H1 (cell line): ENCODE measurements at regions not wholly inside any gene's neighbourhood (a gene's known extent, or its start where the extent isn't known, plus 50 kb on each side); places are given as distances from the start of the nearest gene placed in this dataset.

Source experiments
- CTCF ChIA-PET: fragments of 300-600 bp; sonication (Branson Sonifier 250); formaldehyde crosslinking; loops from one replicate; lab custom pipeline; 2021; ENCODE audit not compliant: partially characterized antibody; lab: Charles Lee
- POLR2A ChIA-PET: fragments of 300-600 bp; sonication (Branson Sonifier 250); formaldehyde crosslinking; loops from one replicate; lab custom pipeline; 2021; ENCODE audit warnings: inconsistent platforms; ENCODE audit not compliant: partially characterized antibody; lab: Charles Lee
- DNase-seq, 2 experiments: peaks; one replicate each; pipeline versions ENCODE4 v3.0.0 to v3.0.0-alpha.2; 2010 to 2022; ENCODE audit warnings: low spot score in 2 of 2, low read depth in 1 of 2, mixed read lengths in 1 of 2
- FAIRE-seq: peaks from 2 replicates; lab custom pipeline; 2011; peaks lifted over from hg19 to GRCh38; lab: Jason Lieb, UNC
- H2AFZ ChIP-seq: 2 replicates; pipeline ENCODE4 v1.8.1; 2012; ENCODE audit warnings: low read length, inconsistent platforms
- H2AK5ac ChIP-seq: 2 replicates; pipeline ENCODE4 v1.6.1; 2013; ENCODE audit warnings: low read depth, low read length
- H2BK120ac ChIP-seq: replicated peaks from 2 replicates; pipeline ENCODE3; 2013; ENCODE audit warnings: low read depth, low read length, inconsistent platforms
- H2BK12ac ChIP-seq: 2 replicates; pipeline ENCODE4 v1.6.1; 2013; ENCODE audit warnings: low read depth, low read length
- H2BK15ac ChIP-seq: 2 replicates; pipeline ENCODE4 v1.6.1; 2013; ENCODE audit warnings: low read length
- H2BK20ac ChIP-seq: 2 replicates; pipeline ENCODE4 v1.6.1; 2013; ENCODE audit warnings: low read length
- H2BK5ac ChIP-seq: 2 replicates; pipeline ENCODE4 v1.6.1; 2013; ENCODE audit warnings: low read depth, low read length
- H3K14ac ChIP-seq: 2 replicates; pipeline ENCODE4 v1.6.1; 2013; ENCODE audit warnings: inconsistent platforms; ENCODE audit not compliant: insufficient read length
- H3K18ac ChIP-seq: 2 replicates; pipeline ENCODE4 v1.6.1; 2013; ENCODE audit warnings: low read length; ENCODE audit errors: extremely low read depth
- H3K23ac ChIP-seq: 2 replicates; pipeline ENCODE4 v1.6.1; 2013; ENCODE audit warnings: inconsistent platforms; ENCODE audit not compliant: insufficient read length
- H3K23me2 ChIP-seq: 2 replicates; pipeline ENCODE4 v1.6.1; 2013; ENCODE audit warnings: low read depth, low read length
- H3K27ac ChIP-seq: 2 replicates; pipeline ENCODE4 v1.6.1; 2011; ENCODE audit warnings: low read depth, low read length, inconsistent platforms
- H3K27me3 ChIP-seq, 4 experiments: replicated peaks in 1 of 4; 1 replicate in 1 of 4; 2 replicates in 3 of 4; pipeline versions ENCODE4 v1.6.1 to v1.8.1; 2011 to 2013; ENCODE audit warnings: low read length in 3 of 4, mild to moderate bottlenecking in 3 of 4, inconsistent platforms in 2 of 4, mixed read lengths in 2 of 4, moderate library complexity in 1 of 4; ENCODE audit not compliant: control insufficient read depth in 3 of 4, insufficient read depth in 3 of 4; ENCODE audit errors: extremely low read depth in 1 of 4
- H3K36me3 ChIP-seq, 4 experiments: 2 replicates each; pipeline versions ENCODE4 v1.6.1 to v1.8.1; 2011 to 2013; ENCODE audit warnings: mild to moderate bottlenecking in 4 of 4, low read length in 3 of 4, moderate library complexity in 2 of 4, control low read depth in 1 of 4, inconsistent platforms in 1 of 4; ENCODE audit not compliant: insufficient read depth in 4 of 4, control insufficient read depth in 2 of 4
- H3K4ac ChIP-seq: replicated peaks from 2 replicates; pipeline ENCODE3; 2013; ENCODE audit warnings: low read length, low read depth, mixed read lengths, inconsistent platforms; ENCODE audit not compliant: insufficient read length
- H3K4me1 ChIP-seq, 4 experiments: replicated peaks in 1 of 4; 1 replicate in 1 of 4; 2 replicates in 3 of 4; pipeline versions ENCODE4 v1.6.1 to v1.8.1; 2011 to 2013; ENCODE audit warnings: low read length in 3 of 4, inconsistent platforms in 2 of 4, mixed read lengths in 1 of 4; ENCODE audit not compliant: insufficient read depth in 4 of 4, control insufficient read depth in 3 of 4
- H3K4me2 ChIP-seq, 2 experiments: 2 replicates each; pipeline versions ENCODE4 v1.6.1 to v1.8.1; 2011 to 2013; ENCODE audit warnings: low read depth in 2 of 2, low read length in 2 of 2, control low read depth in 1 of 2, inconsistent platforms in 1 of 2, mild to moderate bottlenecking in 1 of 2; ENCODE audit not compliant: insufficient read depth in 1 of 2
- H3K4me3 ChIP-seq, 4 experiments: fragments of 200-600, 300-600 bp in 1 of 4; sonication (generic), shearing (Covaris generic), sonication (Bioruptor Twin) in 1 of 4; 2 replicates each; pipeline versions ENCODE4 v1.5.1 to v1.8.1; 2011 to 2016; ENCODE audit warnings: low read length in 4 of 4, low read depth in 3 of 4, control low read depth in 2 of 4, inconsistent platforms in 2 of 4, mild to moderate bottlenecking in 2 of 4, mixed read lengths in 1 of 4, moderate library complexity in 1 of 4; ENCODE audit not compliant: insufficient read depth in 2 of 4; ENCODE audit errors: extremely low read depth in 1 of 4
- H3K56ac ChIP-seq: replicated peaks from 2 replicates; pipeline ENCODE3; 2013; ENCODE audit warnings: low read depth, mild to moderate bottlenecking, mixed read lengths, low read length, inconsistent platforms; ENCODE audit not compliant: insufficient read length
- H3K79me1 ChIP-seq: 2 replicates; pipeline ENCODE4 v1.6.1; 2013; ENCODE audit warnings: low read depth, low read length, control low read depth
- H3K79me2 ChIP-seq, 2 experiments: 2 replicates each; pipeline versions ENCODE4 v1.6.1 to v1.8.1; 2012 to 2013; ENCODE audit warnings: low read length in 2 of 2, mild to moderate bottlenecking in 2 of 2, inconsistent platforms in 1 of 2; ENCODE audit not compliant: insufficient read depth in 2 of 2, control insufficient read depth in 1 of 2
- H3K9ac ChIP-seq, 4 experiments: replicated peaks in 1 of 4; 1 replicate in 1 of 4; 2 replicates in 3 of 4; pipeline versions ENCODE4 v1.6.1 to v1.8.1; 2011 to 2013; ENCODE audit warnings: low read depth in 3 of 4, low read length in 3 of 4, control low read depth in 2 of 4, mild to moderate bottlenecking in 2 of 4, moderate library complexity in 2 of 4, inconsistent platforms in 1 of 4; ENCODE audit errors: extremely low read depth in 1 of 4
- H3K9me3 ChIP-seq, 2 experiments: 2 replicates each; pipeline versions ENCODE4 v1.6.1 to v1.8.1; 2012 to 2013; ENCODE audit warnings: mild to moderate bottlenecking in 2 of 2, moderate library complexity in 2 of 2, control low read depth in 1 of 2, inconsistent platforms in 1 of 2, low read depth in 1 of 2, low read length in 1 of 2, mixed read lengths in 1 of 2; ENCODE audit not compliant: insufficient read depth in 2 of 2
- H4K20me1 ChIP-seq, 2 experiments: replicated peaks in 1 of 2; 2 replicates each; pipeline versions ENCODE3 to v1.8.1; 2011 to 2013; ENCODE audit warnings: inconsistent platforms in 2 of 2, low read length in 2 of 2, mild to moderate bottlenecking in 1 of 2; ENCODE audit not compliant: insufficient read depth in 2 of 2, control insufficient read depth in 1 of 2
- H4K5ac ChIP-seq: 2 replicates; pipeline ENCODE4 v1.6.1; 2013; ENCODE audit warnings: low read length, low read depth, mixed read lengths, inconsistent platforms; ENCODE audit not compliant: insufficient read length
- H4K8ac ChIP-seq: 2 replicates; pipeline ENCODE4 v1.8.0; 2013; ENCODE audit warnings: mild to moderate bottlenecking, moderate library complexity, low read length, inconsistent platforms; ENCODE audit not compliant: insufficient read depth; ENCODE audit errors: extremely low read depth
- H4K91ac ChIP-seq: replicated peaks from 2 replicates; pipeline ENCODE3; 2013; ENCODE audit warnings: low read length, mixed read lengths, inconsistent platforms; ENCODE audit not compliant: insufficient read length
- WGBS, 2 experiments: shearing (Covaris generic) in 1 of 2; methylation state at CpG; one replicate each; pipeline versions ENCODE4 v1.1.6 to v1.1.7; 2013 to 2015; ENCODE audit warnings: low lambda C conversion rate in 2 of 2, mixed read lengths in 2 of 2, inconsistent platforms in 1 of 2, low coverage in 1 of 2, missing lambda C conversion rate in 1 of 2; ENCODE audit not compliant: insufficient replicate concordance in 2 of 2, insufficient coverage in 1 of 2, insufficient read length in 1 of 2; ENCODE audit errors: extremely low coverage in 1 of 2, missing lambda C conversion rate in 1 of 2; 5-methylcytosine and 5-hydroxymethylcytosine counted together

GRCh38 chr2:226489775-226490541 lies 309.7 kb downstream of the IRS1 start:
- no peak overlapping the region for H2BK120ac ChIP-seq
- no peak overlapping the region for H2BK15ac ChIP-seq
- no peaks in the 10 kb centered on the region for H4K20me1 ChIP-seq
- no peak overlapping the region for H2AFZ ChIP-seq
- H3K4me1 ChIP-seq: peaks cover 0 to under 1% (median 0%) of the 10 kb centered on the region in 4 experiments; a peak in 1 of 7 replicates
- no peaks in the 10 kb centered on the region for H3K79me2 ChIP-seq
- H2AK5ac ChIP-seq: no peak overlapping the region
- H2BK12ac ChIP-seq: no peak overlapping the region
- H3K9ac ChIP-seq: no peak overlapping the region
- WGBS, 2 experiments: 93% methylated on average over 10 of the region's 10 CpGs; no CpG with 5 or more reads in 1 of the 2 experiments
- no peak overlapping the region for H2BK5ac ChIP-seq
- H3K36me3 ChIP-seq: no peaks in the 10 kb centered on the region
- no peaks in the 10 kb centered on the region for H3K79me1 ChIP-seq
- H3K9me3 ChIP-seq: no peaks in the 10 kb centered on the region
- H3K23ac ChIP-seq: no peak overlapping the region
- DNase-seq (no peak), FAIRE-seq (no peak)
- H3K4me3 ChIP-seq: no peak overlapping the region
- H3K56ac ChIP-seq: no peak overlapping the region
- H4K5ac ChIP-seq: no peak overlapping the region
- ChIA-PET CTCF (no interaction called here), POLR2A (no interaction called here)
- no peak overlapping the region for H2BK20ac ChIP-seq
- H4K8ac ChIP-seq: no peak overlapping the region
- H3K4ac ChIP-seq: no peak overlapping the region
- no peak overlapping the region for H3K18ac ChIP-seq
- no peaks in the 10 kb centered on the region for H3K27me3 ChIP-seq
- H3K23me2 ChIP-seq: no peaks in the 10 kb centered on the region
- no peak overlapping the region for H4K91ac ChIP-seq
- no peak overlapping the region for H3K27ac ChIP-seq
- no peak overlapping the region for H3K14ac ChIP-seq
- no peak overlapping the region for H3K4me2 ChIP-seq
